Renal cortical epithelial cell (primary cell): ENCODE measurements at regions not wholly inside any gene's neighbourhood (a gene's known extent, or its start where the extent isn't known, plus 50 kb on each side); places are given as distances from the start of the nearest gene placed in this dataset.
"Not testable (repeated sequence)": the region's sequence is repeated elsewhere in the genome, so short reads cannot be mapped to it uniquely, and the experiment has no call there.

Source experiments
- DNase-seq: peaks from one replicate; pipeline ENCODE4 v3.0.0-alpha.2; 2011; ENCODE audit warnings: low read depth

GRCh38 chr12:33514893-33515292, 75.3 kb upstream of the SYT10 start:
- DNase-seq = no peak

GRCh38 chr12:33519566-33519965, 79.9 kb upstream of the SYT10 start:
- no peak for DNase-seq

GRCh38 chr12:33520505-33521302, 81.1 kb upstream of the SYT10 start:
- not testable (repeated sequence) for DNase-seq

- DNase-seq = no peak
Observed at GRCh38 chr12:33529031-33529430, 89.4 kb upstream of the SYT10 start.

GRCh38 chr12:33529810-33530209, 90.2 kb upstream of the SYT10 start:
- DNase-seq = no peak

- no peak for DNase-seq
Observed at GRCh38 chr12:33531261-33531660, 91.6 kb upstream of the SYT10 start.

GRCh38 chr12:33533527-33533926, 93.9 kb upstream of the SYT10 start:
- DNase-seq = no peak

GRCh38 chr12:33536431-33536830, 96.8 kb upstream of the SYT10 start:
- peak; percentile 83 for DNase-seq

GRCh38 chr12:33546004-33546403, 106.4 kb upstream of the SYT10 start:
- no peak for DNase-seq

- DNase-seq = no peak
Observed at GRCh38 chr12:33547084-33547483, 107.5 kb upstream of the SYT10 start.

- not testable (repeated sequence) for DNase-seq
Observed at GRCh38 chr12:33550214-33550613, 110.6 kb upstream of the SYT10 start.

GRCh38 chr12:33551006-33551405, 111.4 kb upstream of the SYT10 start:
- no peak for DNase-seq

- no peak for DNase-seq
Observed at GRCh38 chr12:33555128-33555527, 115.5 kb upstream of the SYT10 start.

GRCh38 chr12:33560653-33561208, 121.1 kb upstream of the SYT10 start:
- peak; percentile 1 for DNase-seq

GRCh38 chr12:33562401-33562800, 122.8 kb upstream of the SYT10 start:
- no peak for DNase-seq

- no peak for DNase-seq
Observed at GRCh38 chr12:33566403-33566802, 126.8 kb upstream of the SYT10 start.

GRCh38 chr12:33575346-33575745, 135.7 kb upstream of the SYT10 start:
- no peak for DNase-seq

GRCh38 chr12:33581613-33582122, 142.0 kb upstream of the SYT10 start:
- no peak for DNase-seq

GRCh38 chr12:33586576-33586975, 147.0 kb upstream of the SYT10 start:
- DNase-seq = no peak

- peak; percentile 42 for DNase-seq
Observed at GRCh38 chr12:33587354-33587753, 147.7 kb upstream of the SYT10 start.

GRCh38 chr12:33587784-33588712, 148.4 kb upstream of the SYT10 start:
- peak; percentile 56 for DNase-seq

GRCh38 chr12:33588725-33589405, 149.2 kb upstream of the SYT10 start:
- no peak for DNase-seq
